HG03342 (cell line): ENCODE measurements at regions not wholly inside any gene's neighbourhood (a gene's known extent, or its start where the extent isn't known, plus 50 kb on each side); places are given as distances from the start of the nearest gene placed in this dataset.
A peak's percentile ranks its signal among the peaks of the same experiment; 100 is the strongest.

Experiments
- ATAC-seq: cut with Tn5 transposase; IDR thresholded peaks from one replicate; pipeline ENCODE4 v1.9.1; 2021; ENCODE audit warnings: mild to moderate bottlenecking, moderate library complexity; ENCODE audit not compliant: unreplicated experiment

DNA sequence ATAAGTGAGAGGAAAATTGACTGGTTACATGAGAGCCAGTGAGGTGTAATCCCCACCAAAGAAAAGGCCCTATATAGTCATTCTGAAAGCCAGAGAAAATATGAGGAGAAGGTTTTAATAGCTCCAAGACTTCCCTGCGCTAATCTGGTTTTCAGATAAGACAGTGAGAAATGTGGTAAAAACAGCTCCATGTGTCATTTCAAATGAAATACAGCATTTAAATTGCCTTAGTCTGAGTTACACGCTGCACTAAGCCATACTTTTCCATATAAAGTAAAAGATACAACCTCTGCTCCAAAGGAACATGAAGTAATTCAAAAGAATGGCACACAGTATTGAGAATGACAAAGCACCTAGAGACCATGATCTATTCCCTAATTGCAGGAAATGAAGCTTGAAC, 378.0 kb upstream of the PDE4D start:
- ATAC-seq, result no peak

DNA sequence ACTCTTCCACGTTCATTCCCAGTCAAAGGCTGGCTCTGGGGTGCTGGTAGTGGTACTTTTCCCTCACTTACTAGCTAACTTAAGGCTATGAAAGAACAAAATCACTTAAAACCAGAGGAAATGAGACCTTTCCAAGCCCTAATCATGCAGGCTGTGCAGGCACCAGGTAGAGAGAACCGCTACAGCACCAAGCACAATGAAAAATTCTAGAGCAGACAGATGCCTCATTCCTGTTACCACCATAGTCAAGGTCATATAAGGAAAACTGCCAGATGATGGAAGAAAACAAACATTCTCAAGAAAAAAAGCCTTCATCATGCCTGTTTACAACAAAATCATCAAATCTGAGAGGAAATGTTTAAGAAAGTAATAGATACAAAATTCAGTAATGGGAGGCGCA, 374.4 kb upstream of the PDE4D start:
- no peak for ATAC-seq

DNA sequence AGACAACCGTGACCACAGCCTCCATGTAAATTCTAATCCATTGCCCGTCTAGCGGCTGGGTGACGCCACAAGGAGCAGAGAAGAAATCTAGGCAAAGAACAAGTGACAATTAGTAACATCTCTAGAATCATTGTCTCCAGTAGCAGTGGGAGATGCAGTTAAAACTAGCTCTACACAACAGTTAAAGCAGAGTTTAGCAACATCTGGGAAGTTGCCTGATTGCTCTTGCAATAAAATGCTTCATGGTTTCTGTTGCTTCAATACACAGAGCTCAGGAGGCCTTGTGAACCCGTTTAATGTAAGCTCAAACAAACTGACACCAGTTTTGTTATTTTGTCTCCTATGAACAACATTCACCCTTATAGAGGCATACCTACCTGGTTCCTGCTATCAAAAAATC, 369.8 kb upstream of the PDE4D start:
- ATAC-seq, result no peak

DNA sequence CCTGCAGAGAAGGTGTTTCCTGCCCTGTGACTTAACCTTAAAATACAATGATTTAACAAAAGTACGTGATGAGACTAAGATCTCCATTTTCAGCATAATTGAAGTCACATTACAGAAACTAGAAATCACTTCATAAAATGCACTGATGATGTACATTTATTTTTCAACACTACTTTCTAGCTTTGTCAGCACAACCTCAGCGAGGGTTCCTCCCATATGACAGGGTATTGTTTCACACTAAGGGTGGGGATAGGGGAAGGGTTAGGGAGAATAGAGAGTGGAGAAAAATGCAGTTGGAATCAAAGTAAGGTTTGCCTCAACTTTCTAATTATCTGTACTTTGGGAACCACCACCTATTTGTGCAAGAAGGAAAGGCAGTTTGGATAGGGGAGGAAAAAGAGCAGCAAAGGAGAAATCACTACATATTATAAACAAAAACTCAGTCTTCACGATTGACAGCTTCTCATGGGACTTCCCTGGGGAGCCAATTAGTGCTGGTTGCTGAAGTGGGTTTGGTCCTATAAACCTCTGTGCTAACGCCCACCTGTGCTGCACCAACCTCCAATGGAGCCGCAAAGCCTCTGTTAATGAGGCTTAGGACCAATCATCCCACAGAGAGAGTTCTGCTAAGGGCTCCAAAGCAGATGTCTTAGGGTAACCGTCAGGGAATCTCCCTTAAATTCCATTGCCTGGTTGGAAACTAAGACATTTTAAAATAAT, 369.2 kb upstream of the PDE4D start:
- ATAC-seq, result no peak

DNA sequence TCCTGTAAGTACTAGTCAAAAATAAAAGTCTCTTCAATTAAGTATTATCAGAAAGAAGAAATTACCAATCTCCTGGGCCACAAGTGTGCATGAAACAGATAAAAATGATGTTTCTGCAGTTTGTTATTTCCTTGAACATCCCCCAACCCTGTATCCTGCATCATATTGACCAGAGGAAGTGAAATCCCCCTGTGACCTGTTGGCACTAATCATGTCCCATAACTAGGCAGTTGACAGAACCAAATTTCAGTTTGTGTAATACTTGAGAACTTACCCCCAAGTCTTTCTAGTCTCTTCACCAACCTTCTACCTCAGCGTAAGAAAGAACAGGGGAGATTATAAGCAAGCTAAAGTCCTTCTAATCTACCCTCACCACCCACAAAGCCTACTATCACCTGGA, 368.2 kb upstream of the PDE4D start:
- ATAC-seq, result no peak

DNA sequence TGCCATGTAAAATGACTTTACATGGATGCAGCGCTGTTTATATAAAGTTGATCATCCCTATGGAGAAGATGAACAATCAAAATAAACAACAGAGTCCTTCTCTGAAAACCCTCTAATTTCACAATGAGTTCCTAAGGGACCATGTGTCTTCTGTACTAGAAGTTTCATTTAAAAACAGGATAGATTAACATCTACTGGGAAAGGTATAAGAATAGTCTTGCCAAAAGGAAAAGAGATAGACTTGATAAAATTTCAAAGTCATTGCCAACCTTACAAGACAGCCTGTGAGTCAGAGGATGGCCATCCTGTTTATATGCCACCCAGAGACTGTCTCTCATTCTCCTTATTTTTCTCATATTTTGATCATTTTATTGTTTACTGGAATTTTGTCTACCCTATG, 367.1 kb upstream of the PDE4D start:
- ATAC-seq, result no peak

DNA sequence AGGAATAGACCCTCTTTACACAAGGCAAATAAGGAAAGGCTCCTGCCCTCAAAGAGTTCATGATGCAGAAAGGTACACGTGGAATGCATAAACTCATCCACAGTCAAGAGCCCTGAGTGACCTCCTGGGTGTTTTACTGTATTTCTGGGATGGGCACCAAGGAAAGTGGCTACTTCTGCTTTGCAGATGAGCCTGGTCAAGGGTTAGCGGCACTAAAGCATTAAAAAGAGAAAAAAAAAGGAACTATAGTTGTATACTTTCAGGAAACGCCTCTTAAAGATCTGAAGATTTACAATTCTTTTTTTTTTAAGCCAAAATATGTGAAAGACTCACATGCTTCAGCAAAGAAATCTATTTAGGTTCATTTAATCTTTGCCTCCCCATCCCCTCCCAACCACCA, 366.2 kb upstream of the PDE4D start:
- no peak for ATAC-seq

DNA sequence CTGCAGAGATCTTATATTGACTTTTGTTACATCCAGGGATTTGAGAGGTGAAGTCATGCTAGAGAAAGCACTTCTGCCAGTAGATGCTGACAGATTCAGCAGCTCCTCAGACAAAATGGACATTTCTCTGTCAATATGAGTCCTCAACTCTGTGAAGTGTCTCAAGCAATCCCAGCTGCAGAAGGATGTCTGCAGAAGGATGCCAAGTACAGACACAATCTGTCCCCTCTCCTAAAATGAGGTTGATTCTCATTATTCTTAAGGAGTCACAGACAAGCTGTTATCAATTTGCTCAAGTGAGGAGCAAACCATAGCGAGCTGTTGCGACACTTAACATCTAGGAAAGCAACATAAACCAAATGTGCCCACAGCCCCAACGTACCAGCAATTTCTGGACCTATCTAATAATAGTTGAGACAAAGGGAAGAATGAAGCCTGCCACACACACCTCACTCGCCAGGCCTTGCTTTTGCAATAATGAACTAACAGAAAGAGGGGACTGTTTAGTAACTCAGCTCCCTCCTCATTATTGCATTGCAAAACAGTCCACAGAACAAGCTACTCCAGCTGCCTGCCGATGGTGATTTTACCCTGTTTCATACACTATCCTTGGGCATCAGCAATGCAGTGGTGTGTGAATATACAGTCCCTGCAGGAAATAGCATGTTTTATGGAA, 364.2 kb upstream of the PDE4D start:
- ATAC-seq, result no peak

DNA sequence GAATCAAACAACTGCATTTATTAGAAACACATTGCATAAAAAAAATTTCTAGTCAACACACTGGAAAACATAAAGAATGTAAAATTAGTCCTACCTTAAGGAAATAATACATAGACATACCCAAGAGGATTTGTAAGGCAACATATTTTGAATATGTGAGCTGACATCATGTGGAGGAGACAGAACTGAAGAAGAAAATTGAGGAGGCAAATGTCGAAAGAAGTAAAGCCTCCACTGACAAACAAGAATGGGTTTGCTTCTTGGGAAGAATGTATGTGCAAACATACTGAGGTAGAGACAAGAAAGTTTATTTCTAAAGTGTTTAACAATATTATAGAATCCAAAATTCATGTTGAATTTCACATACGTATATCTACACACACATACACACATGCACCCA, 363.0 kb upstream of the PDE4D start:
- ATAC-seq, result no peak

DNA sequence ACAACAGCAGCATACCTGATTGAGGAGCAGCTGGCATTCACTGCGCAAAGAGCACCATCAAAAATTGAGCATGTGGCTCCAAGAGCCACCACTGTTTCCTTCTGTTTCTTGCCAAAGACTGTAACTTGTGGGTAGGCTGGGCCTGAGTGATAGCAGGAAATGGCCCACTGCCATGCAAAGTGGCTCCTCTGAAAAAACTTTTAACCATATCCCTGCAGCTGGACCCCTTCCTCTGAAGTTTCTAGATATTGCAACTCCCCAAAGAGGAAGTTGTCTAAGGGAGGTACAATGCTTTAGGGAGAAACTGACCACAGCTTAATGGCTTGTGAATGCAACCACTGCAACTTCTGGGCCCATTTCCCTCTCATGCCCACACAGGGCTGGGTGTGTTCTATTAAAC, 355.4 kb upstream of the PDE4D start:
- ATAC-seq, result peak; percentile 98

DNA sequence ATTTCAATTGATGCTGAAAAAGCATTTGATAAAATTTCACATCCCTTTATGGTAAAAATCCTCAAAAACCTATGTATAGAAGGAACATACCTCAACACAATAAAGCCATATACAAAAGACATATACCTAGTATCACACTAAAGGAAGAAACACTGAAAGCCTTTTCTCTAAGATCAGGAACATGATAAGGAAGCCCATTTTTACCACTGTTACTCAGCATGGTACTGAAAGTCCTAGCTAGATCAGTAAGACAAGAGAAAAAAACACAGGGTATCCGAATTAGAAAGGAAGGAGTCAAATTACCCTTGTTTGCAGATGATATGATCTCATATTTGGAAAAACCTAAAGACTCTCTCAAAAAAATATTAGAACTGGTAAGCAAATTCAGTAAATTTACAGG, 350.2 kb upstream of the PDE4D start:
- no peak for ATAC-seq

DNA sequence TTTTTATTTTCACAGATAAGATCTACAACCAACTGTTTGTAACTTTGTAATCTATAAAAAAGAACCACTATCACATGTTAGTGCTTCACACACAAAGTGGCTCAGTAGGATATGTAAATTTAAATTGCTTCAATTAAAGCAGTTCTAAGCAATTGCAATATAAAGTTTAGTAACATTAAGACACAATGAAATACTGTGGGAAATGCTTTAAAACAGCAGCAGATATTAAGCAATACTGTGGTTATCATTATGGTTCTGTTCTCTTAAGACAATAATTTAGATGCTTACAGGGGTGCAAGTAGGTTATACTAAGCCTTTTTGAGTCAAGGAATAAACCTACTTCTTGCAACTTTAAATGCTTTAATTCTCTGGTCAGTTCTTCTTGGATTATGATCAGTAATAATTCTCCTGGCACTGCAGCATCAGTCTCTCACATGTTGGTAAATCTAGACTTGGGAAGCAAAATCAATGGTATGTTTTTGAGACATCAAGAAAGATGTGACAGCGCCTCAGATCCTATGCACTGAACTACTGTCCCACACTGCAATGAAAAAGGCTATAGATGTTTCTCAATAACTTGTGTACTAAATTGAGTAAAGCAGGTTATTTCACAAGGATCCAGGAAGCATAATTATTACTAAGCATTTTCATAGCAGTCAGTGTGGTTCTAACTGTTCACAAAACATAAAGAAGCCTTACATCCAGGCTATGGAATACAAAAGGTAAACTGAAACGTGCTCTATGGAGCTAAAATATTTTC, 338.7 kb upstream of the PDE4D start:
- no peak for ATAC-seq

DNA sequence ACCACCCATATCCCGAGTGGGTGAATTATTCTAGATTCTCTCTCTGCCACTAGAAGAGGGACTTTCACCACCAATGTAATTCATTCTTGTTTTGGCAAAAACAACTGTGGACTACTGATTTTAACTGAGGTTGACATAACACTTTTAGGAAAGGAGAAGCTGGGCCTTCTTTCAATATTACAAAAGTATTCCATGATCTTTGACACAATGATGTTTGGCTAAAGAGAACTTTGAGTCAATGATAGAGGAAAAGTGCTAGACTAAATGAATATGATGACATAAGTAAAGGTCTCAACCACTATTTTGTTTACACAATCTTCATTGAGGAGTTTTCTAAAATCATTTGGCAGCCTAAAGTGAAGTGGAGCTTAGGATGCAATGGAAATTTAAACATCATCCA, 336.9 kb upstream of the PDE4D start:
- ATAC-seq, result no peak

DNA sequence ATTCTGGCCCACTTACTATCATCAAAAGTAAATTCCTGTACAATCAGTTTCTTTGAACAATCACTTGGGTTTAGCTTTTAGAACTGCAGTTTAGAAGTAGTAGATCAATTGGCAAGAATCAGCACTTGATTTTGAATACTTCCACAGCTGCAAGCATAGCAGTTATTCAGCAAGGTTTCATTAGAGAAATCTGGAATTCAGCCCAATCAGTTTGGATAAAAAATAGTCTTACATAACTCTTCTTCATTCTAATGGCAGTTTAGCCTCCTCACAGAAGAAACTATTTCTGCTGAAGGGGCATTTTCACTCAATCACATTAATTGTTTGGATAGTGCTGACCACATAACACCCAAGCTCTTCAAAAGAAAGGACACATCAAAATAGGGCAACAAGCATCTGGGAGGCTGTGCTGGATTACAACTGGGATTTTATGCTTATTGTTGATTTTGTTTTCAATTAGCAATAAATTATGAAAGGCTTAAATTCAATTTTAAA, 336.2 kb upstream of the PDE4D start:
- no peak for ATAC-seq

DNA sequence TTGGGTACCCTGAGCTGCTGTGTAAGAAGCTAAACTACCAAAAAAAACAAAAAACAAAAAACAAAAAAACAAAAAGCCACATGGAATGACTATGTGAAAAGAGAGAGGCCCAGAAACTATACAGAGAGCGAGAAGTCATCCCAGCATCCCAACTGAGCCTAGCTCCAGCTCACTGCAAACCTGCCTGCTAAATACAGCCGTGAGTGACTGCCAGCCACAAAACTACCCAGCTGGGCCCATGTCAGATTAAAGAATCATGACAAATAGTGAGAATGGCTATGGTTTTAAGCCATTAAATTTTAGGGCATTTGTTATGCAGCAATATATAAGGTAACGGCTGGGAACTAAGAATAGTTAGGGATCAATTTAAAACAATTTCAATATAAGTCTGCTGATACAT, 335.1 kb upstream of the PDE4D start:
- ATAC-seq, result no peak

DNA sequence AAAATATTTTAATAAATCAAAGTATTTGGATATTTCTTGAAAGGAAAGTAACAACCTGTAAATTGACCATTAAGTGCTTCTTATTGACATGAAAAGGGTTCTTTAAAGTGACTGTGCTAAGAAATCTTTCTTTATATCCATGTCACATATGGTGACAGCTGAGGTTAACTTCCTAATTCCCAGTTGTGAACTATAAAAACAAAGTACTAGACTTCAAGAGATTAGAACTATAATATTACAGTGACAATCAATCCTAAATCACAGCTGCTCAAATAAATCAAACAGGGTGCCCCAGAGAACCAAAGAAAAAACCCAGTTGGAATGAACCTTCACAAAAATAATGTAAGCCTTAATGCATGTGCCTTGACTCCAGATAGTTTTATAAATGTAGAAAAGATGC, 332.6 kb upstream of the PDE4D start:
- no peak for ATAC-seq

DNA sequence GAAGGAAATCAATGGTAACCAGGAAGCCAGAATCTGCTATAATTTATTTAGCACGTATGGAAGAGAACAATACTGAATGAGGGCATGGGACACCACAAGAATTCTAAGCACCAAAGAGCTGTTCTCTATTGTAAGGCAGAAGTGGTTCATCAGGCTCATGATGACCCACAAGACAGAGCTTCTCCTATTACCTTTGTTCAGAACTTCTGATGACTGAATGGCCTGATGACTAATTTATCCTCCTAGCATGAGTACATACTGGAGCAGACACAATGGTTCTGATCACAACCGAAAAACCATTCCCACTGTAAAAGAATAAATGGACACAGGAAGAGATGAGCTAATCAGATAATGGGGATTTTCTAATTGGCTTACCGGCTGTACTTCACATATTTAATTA, 329.8 kb upstream of the PDE4D start:
- ATAC-seq, result no peak

DNA sequence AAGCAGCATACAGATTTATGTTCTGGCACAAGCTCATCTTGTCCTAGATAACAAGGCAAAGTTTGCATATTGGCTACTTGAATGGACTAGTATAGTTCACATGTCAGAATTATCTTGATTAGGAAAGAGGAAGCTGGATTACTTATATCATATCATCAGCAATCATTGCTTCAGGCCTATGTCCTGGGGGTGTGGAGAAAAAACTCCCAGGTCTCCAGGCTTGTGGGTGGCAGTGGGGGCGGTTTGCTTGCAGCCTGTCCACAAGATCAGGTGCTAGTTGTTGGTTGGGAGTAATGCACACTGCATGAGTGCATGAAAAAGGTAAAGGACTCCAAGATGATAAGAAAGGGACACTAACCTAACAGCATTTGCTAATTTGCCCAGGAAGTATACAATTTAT, 326.4 kb upstream of the PDE4D start:
- no peak for ATAC-seq

DNA sequence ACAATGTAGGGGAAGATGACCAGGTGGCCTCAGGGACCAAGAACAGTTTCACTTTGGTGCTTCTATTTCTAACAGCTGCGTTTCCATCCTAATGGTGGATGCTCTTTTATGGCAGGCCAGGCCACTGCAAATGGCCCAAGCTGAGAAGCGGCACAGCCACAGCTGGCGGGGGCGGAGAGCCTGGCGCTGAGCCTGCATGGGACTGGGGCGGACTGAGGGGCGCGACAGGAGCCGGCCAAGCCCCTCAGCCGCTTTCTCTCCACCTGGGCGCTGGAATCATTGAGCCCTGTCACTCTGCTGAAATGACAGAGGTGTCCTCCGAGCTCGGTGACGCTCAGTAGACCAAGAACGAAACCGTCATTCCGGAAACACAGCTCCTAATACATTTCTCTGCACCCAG, 317.3 kb upstream of the PDE4D start:
- no peak for ATAC-seq

DNA sequence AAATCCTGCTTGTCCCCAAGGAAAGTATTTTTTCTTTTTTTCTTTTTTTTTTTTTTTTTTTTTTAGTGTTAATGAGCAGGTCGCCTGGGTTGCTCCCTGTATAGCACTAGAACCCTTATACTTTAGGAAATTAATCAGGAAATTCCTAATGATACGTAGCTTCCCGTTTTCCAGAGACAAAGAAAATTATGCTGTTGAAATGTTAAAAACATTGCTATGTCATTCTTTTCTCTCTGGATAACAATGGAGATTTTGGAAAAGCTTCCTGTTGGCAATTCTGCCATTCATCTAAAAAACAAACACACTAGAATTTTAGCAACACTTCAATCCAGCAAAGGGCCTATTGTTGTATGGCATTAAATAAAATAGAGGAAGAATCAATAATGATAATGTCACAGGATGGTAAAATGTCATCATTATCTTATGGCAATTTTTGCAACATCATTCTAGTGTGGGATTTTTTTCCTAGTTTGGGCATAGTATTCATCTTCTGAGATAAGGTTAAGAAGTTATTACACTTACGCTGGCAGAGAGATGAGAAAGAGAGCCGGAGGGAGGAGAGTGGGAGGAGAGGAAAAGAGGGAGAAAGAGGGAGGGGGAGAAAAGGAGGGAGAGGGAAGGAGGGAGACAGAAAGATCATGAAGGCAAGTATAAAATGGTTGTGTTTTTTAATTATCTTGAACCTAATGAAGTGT, 315.8 kb upstream of the PDE4D start:
- ATAC-seq, result no peak

DNA sequence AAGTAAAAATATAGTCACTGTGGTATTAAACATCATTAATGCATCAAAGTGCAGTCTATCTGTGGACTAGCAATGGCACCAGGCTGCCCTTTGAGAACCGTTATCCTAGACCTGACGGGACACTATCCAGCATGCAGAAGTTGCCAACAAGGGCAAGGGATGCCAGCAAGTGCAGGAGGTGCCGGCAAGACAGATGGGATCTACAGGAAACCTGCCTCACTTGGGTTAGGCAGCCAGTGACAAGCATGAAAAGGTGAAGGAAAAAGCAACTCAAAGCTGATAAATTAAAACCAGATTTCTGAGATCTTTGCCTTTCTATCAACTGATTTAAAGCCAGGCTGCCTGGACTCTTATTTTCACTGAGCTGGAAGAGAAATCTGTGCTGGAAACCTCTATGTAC, 315.2 kb upstream of the PDE4D start:
- no peak for ATAC-seq
